NCI-H2029 (cell line): ENCODE measurements at regions not wholly inside any gene's neighbourhood (a gene's known extent, or its start where the extent isn't known, plus 50 kb on each side); places are given as distances from the start of the nearest gene placed in this dataset.
"Not testable (repeated sequence)": the region's sequence is repeated elsewhere in the genome, so short reads cannot be mapped to it uniquely, and the experiment has no call there.

Source experiments
- DNase-seq: peaks from one replicate; lab custom pipeline; 2025; lab: John Stamatoyannopoulos, UW

DNA sequence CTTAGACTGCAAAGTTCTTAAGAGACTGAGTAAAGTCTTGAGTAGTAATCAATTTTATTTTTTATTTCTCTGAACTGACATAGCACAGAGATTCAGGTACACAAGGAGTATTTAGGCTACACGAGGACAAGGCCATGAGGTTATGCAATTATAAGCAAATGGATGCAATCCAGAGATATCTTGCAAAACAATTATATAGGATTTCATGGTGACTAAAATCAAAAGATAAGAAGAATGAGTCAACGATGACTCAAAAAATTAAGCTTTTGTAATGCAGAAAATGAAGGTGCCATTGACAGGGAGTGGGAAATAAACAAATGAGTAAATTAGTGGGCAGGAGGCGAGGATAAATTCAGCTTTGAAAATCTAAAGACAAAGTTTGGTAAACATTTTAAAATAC is 66.7 kb upstream of the MYO3A start:
- DNase-seq, result no peak

GRCh38 chr10:25869067-25869591 is 64.9 kb upstream of the MYO3A start:
- DNase-seq, result no peak

DNA sequence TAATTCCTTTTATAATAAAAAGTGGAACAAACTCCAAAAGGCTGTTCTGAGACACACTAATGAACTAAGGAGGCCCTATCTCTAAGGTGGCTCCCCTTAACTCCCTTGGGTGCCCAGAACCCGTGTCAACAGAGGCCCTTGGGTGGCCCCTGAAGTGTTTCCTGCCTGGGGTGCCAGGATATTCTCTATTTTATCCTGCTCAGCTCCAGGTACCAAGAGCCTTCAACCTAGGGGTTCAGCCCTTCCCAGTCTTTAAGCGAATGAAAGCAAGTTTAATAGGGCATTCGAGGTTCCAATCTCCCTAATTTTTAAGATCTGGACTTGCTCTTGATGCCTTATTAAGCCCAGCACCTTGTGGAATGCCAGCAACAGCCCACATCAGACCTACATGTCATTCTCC is 64.4 kb upstream of the MYO3A start:
- no peak for DNase-seq

DNA sequence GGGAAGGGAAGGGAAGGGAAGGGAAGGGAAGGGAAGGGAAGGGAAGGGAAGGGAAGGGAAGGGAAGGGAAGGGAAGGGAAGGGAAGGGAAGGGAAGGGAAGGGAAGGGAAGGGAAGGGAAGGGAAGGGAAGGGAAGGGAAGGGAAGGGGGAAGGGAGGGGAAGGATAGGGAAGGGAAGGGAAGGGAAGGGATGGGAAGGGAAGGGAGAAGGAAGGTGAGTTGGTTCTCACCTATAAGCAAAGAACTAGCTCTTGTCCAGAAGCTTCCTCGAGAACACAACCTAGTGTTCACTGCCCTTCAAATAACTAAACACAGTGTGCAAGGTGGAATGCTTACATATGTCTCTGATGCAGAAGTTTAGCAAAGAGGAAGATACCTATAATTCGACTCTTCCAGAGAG is 59.6 kb upstream of the MYO3A start:
- not testable (repeated sequence) for DNase-seq

- DNase-seq, result peak; percentile 59
Observed at GRCh38 chr10:25875556-25876165, 58.4 kb upstream of the MYO3A start.

DNA sequence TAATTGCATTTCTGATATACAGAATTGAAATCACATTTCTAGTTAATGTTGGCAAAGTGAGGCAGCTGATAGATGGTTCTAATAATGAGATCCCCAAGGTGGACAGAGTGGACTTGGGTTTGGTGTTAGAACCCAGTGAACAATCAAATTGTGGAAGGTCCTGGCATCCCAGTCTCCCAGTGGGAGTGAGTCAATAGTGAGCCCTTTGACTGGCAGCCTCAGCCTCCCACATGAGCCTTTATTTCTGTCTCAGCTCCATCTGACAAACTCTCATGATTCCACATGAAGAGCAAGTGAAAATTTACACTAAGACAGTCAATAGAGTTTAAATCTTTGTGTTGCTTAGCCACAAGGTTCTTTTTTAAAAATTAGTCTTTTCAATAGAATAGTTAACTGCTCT is 56.7 kb upstream of the MYO3A start:
- DNase-seq, result no peak
